K562 (cell line): ENCODE measurements at regions not wholly inside any gene's neighbourhood (a gene's known extent, or its start where the extent isn't known, plus 50 kb on each side); places are given as distances from the start of the nearest gene placed in this dataset.

Experiments
- ATAC-seq: fragments of 200-7000 bp; cut with Tn5 transposase; 3 replicates; pipeline ENCODE4 v1.9.1; 2020; ENCODE audit warnings: moderate library complexity
- BruUV-seq: library from RNA; stranded (reverse); fragments of 400-500 nt; replicated peaks from 2 replicates; lab custom pipeline; 2021; lab: Mats Ljungman, UMichigan
- CTCF ChIA-PET: fragments of 300-600 bp; formaldehyde crosslinking; extraction: SDS; loops from one replicate; lab custom pipeline; 2021; ENCODE audit warnings: low intra/inter-chr PET ratio; lab: Yijun Ruan, JAX
- POLR2A ChIA-PET: fragments of 300-600, 350-650 bp; sonication (Branson Sonifier 250); formaldehyde crosslinking; extraction: SDS; loops from one replicate; lab custom pipeline; 2021; ENCODE audit warnings: antibody characterized with exemption, inconsistent platforms; lab: Yijun Ruan, JAX
- DNase-seq, 4 experiments: peaks; one replicate each; pipeline versions ENCODE4 v3.0.0 to v3.0.0-alpha.2; 2011 to 2018; ENCODE audit warnings: low spot score in 3 of 4, mixed read lengths in 3 of 4; ENCODE audit errors: extremely low read depth in 1 of 4
- FAIRE-seq: peaks from 2 replicates; lab custom pipeline; 2011; peaks lifted over from hg19 to GRCh38; lab: Jason Lieb, UNC
- H2AFZ ChIP-seq: 2 replicates; pipeline ENCODE4 v1.6.0; 2011; ENCODE audit warnings: low read depth, low read length, control low read depth, inconsistent platforms
- H3K27ac ChIP-seq: fragments of 200-600 bp; 3 replicates; pipeline ENCODE4 v1.8.0; 2011; ENCODE audit warnings: low read depth, mild to moderate bottlenecking, control low read depth, inconsistent platforms, low read length, moderate library complexity, mixed read lengths; ENCODE audit errors: extremely low read depth
- H3K27me3 ChIP-seq, 2 experiments: fragments of 300-600 bp in 1 of 2; 2 replicates in 1 of 2; 3 replicates in 1 of 2; pipeline versions ENCODE4 v1.6.0 to v1.8.0; 2011; ENCODE audit warnings: inconsistent platforms in 2 of 2, low read length in 2 of 2, mild to moderate bottlenecking in 1 of 2, mixed read lengths in 1 of 2, moderate library complexity in 1 of 2; ENCODE audit not compliant: control insufficient read depth in 2 of 2, insufficient read depth in 2 of 2
- H3K36me3 ChIP-seq: fragments of 300-600 bp; 3 replicates; pipeline ENCODE4 v1.8.0; 2011; ENCODE audit warnings: mild to moderate bottlenecking, low read length, inconsistent platforms; ENCODE audit not compliant: control insufficient read depth, insufficient read depth
- H3K4me1 ChIP-seq, 2 experiments: fragments of 200-600 bp in 1 of 2; replicated peaks in 1 of 2; 2 replicates in 1 of 2; 3 replicates in 1 of 2; pipeline versions ENCODE4 v1.5.1 to v1.8.0; 2011; ENCODE audit warnings: inconsistent platforms in 2 of 2, low read length in 2 of 2, mild to moderate bottlenecking in 1 of 2, mixed read lengths in 1 of 2, moderate library complexity in 1 of 2; ENCODE audit not compliant: control insufficient read depth in 2 of 2, insufficient read depth in 2 of 2
- H3K4me2 ChIP-seq: 2 replicates; pipeline ENCODE4 v1.6.1; 2011; ENCODE audit warnings: low read length, control low read depth, inconsistent platforms, mixed read lengths; ENCODE audit not compliant: insufficient read depth
- H3K4me3 ChIP-seq: fragments of 200-600 bp; sonication (generic), shearing (Covaris generic); 2 replicates; pipeline ENCODE4 v1.5.1; 2016; ENCODE audit warnings: control low read depth, inconsistent platforms
- H3K79me2 ChIP-seq: fragments of 200-600 bp; 3 replicates; pipeline ENCODE4 v1.8.0; 2011; ENCODE audit warnings: low read length, inconsistent platforms; ENCODE audit not compliant: control insufficient read depth, insufficient read depth
- H3K9ac ChIP-seq, 2 experiments: 2 replicates each; pipeline versions ENCODE4 v1.6.0 to v1.6.1; 2011; ENCODE audit warnings: low read depth in 2 of 2, low read length in 2 of 2, control low read depth in 1 of 2, inconsistent platforms in 1 of 2, mild to moderate bottlenecking in 1 of 2, mixed read lengths in 1 of 2; ENCODE audit not compliant: insufficient read depth in 1 of 2
- H3K9me1 ChIP-seq: one replicate; pipeline ENCODE4 v1.6.0; 2011; ENCODE audit warnings: inconsistent platforms, mild to moderate bottlenecking, low read length, moderate library complexity; ENCODE audit not compliant: control insufficient read depth, insufficient read depth
- H3K9me3 ChIP-seq: replicated peaks from 2 replicates; pipeline ENCODE4 v1.5.1; 2011; ENCODE audit warnings: low read depth, low read length, inconsistent platforms; ENCODE audit not compliant: control insufficient read depth, insufficient read depth
- H4K20me1 ChIP-seq: replicated peaks from 2 replicates; pipeline ENCODE4 v1.6.1; 2011; ENCODE audit warnings: low read length, inconsistent platforms, mixed read lengths; ENCODE audit not compliant: control insufficient read depth, insufficient read depth
- CTCFL ChIP-seq: IDR thresholded peaks from 2 replicates; pipeline ENCODE4 v1.6.1; 2011; ENCODE audit warnings: borderline replicate concordance, low read depth, mild to moderate bottlenecking, moderate library complexity, low read length; ENCODE audit not compliant: insufficient read depth, poor library complexity, severe bottlenecking
- ETS2 ChIP-seq: IDR thresholded peaks from 2 replicates; pipeline ENCODE4 v1.6.1; 2016; ENCODE audit warnings: borderline replicate concordance, missing genetic modification characterization, mild to moderate bottlenecking, moderate library complexity, missing compliant biosample characterization; ENCODE audit not compliant: poor library complexity, severe bottlenecking
- FIP1L1 ChIP-seq: fragments of 200-400 bp; formaldehyde crosslinking; IDR thresholded peaks from 2 replicates; pipeline ENCODE4 v1.6.1; 2018; ENCODE audit warnings: mild to moderate bottlenecking, low read depth, low read length; ENCODE audit not compliant: poor library complexity, severe bottlenecking
- HMG20A ChIP-seq: fragments of 450-650 bp; formaldehyde crosslinking; conservative IDR thresholded peaks from 2 replicates; pipeline ENCODE4 v1.4.0; 2020; ENCODE audit warnings: mild to moderate bottlenecking, mixed read lengths
- MAX ChIP-seq: sonication (generic); formaldehyde crosslinking; IDR thresholded peaks from 2 replicates; pipeline ENCODE4 v1.9.0; 2022; ENCODE audit warnings: mild to moderate bottlenecking, missing genetic modification reagents
- NCOA6 ChIP-seq: fragments of 450-650 bp; IDR thresholded peaks from 2 replicates; pipeline ENCODE4 v1.6.1; 2017; ENCODE audit warnings: mild to moderate bottlenecking
- NFIC ChIP-seq: fragments of 450-650 bp; IDR thresholded peaks from 2 replicates; pipeline ENCODE4 v1.6.1; 2017; ENCODE audit warnings: mild to moderate bottlenecking, inconsistent platforms
- NFXL1 ChIP-seq: fragments of 450-650 bp; formaldehyde crosslinking; IDR thresholded peaks from 2 replicates; pipeline ENCODE4 v1.4.0; 2021; ENCODE audit warnings: mild to moderate bottlenecking
- RBM22 ChIP-seq: fragments of 200-400 bp; formaldehyde crosslinking; IDR thresholded peaks from 2 replicates; pipeline ENCODE4 v1.6.1; 2018; ENCODE audit warnings: low read length, low read depth; ENCODE audit not compliant: poor library complexity, severe bottlenecking
- TRIM24 ChIP-seq, 2 experiments: fragments of 450-650 bp; IDR thresholded peaks; 2 replicates each; pipeline ENCODE4 v1.6.1; 2016
- ZBTB1 ChIP-seq: sonication (generic); formaldehyde crosslinking; IDR thresholded peaks from 2 replicates; pipeline ENCODE4 v1.8.1; 2023; ENCODE audit warnings: missing genetic modification reagents, low read depth, mild to moderate bottlenecking, borderline replicate concordance
- ZBTB9 ChIP-seq: fragments of 450-650 bp; formaldehyde crosslinking; IDR thresholded peaks from 2 replicates; pipeline ENCODE4 v1.4.0; 2020; ENCODE audit warnings: mild to moderate bottlenecking, moderate library complexity
- ZFP91 ChIP-seq: sonication (generic); formaldehyde crosslinking; IDR thresholded peaks from 2 replicates; pipeline ENCODE4 v1.8.0; 2022; ENCODE audit warnings: mild to moderate bottlenecking, missing genetic modification reagents
- ZNF133 ChIP-seq: fragments of 250-450 bp; sonication (Bioruptor Pico); IDR thresholded peaks from 2 replicates; pipeline ENCODE4 v1.4.0; 2020; ENCODE audit warnings: mild to moderate bottlenecking
- ZNF175 ChIP-seq: fragments of 200-800 bp; sonication (Bioruptor generic); IDR thresholded peaks from 2 replicates; pipeline ENCODE4 v1.6.1; 2016; ENCODE audit warnings: low read depth, mild to moderate bottlenecking, missing genetic modification characterization, missing compliant biosample characterization
- ZNF655 ChIP-seq: fragments of 250-450 bp; sonication (Bioruptor Pico); IDR thresholded peaks from 2 replicates; pipeline ENCODE4 v1.5.0; 2021
- WGBS: fragments of 100-300 bp; shearing (Covaris generic); methylation state at CpG from one replicate; pipeline ENCODE4 v1.1.6; 2016; ENCODE audit warnings: low coverage, mixed read lengths; ENCODE audit not compliant: insufficient coverage; ENCODE audit errors: missing lambda C conversion rate; 5-methylcytosine and 5-hydroxymethylcytosine counted together
- in situ Hi-C: fragments of 300-500 bp; cut with MboI; formaldehyde crosslinking; loops from 4 replicates; pipeline ENCODE4 v1.15.0; 2018; ENCODE audit warnings: inconsistent platforms, mixed read lengths
- intact Hi-C: fragments of 100-400 bp; cut with micrococcal nuclease; formaldehyde crosslinking; loops from 2 replicates; pipeline ENCODE4 v1.14.2; 2022

GRCh38 chr1:81183553-81183952 lies 617.2 kb upstream of the ADGRL2 start:
- ChIA-PET POLR2A (no interaction called here), CTCF (no interaction called here)
- FAIRE-seq (no peak), DNase-seq (no peak), ATAC-seq (no peak)
- Histone ChIP-seq H4K20me1 (no peaks in the 10 kb centered on the region), H2AFZ (no peak overlapping the region), H3K27me3 (no peaks in the 10 kb centered on the region), H3K9ac (no peak overlapping the region), H3K9me3 (no peaks in the 10 kb centered on the region; the same call in 1 of the 2 replicates), H3K4me3 (no peak overlapping the region), H3K27ac (no peak overlapping the region), H3K9me1 (no peaks in the 10 kb centered on the region), H3K79me2 (no peaks in the 10 kb centered on the region), H3K4me1 (no peaks in the 10 kb centered on the region), H3K4me2 (no peak overlapping the region), H3K36me3 (no peaks in the 10 kb centered on the region)
- WGBS: 0% methylated on average over 1 of the region's 1 CpG
- in situ Hi-C loops (no loop called here), intact Hi-C loops (no loop called here)
- no TSS peak for BruUV-seq
- TF ChIP-seq ZBTB9 (CRISPR knock-in tag) (no peak), ZNF175 (CRISPR knock-in tag) (no peak), CTCFL (no peak), ZNF655 (CRISPR knock-in tag) (no peak), MAX (CRISPR knock-in tag) (no peak), NCOA6 (no peak), NFXL1 (CRISPR knock-in tag) (no peak), ZBTB1 (CRISPR knock-in tag) (no peak), ZFP91 (CRISPR knock-in tag) (no peak), NFIC (no peak), TRIM24 (IDR thresholded peaks at IDR 0.05) (no peak), HMG20A (CRISPR knock-in tag) (no peak), RBM22 (no peak), ZNF133 (no peak), FIP1L1 (no peak), ETS2 (tag) (no peak)
